Ovary (tissue), 7 donors: ENCODE measurements at regions not wholly inside any gene's neighbourhood (a gene's known extent, or its start where the extent isn't known, plus 50 kb on each side); places are given as distances from the start of the nearest gene placed in this dataset.

Source experiments
- DNase-seq, 5 donors: peaks; one replicate each; pipeline ENCODE4 v3.0.0-alpha.2; 2019 to 2020
- H3K27ac ChIP-seq, 2 donors: fragments of 200-600 bp; one replicate each; pipeline versions ENCODE4 v1.5.1 to v1.8.0; 2019 to 2022
- H3K27me3 ChIP-seq: fragments of 200-600 bp; one replicate; pipeline ENCODE4 v1.8.0; 2022
- H3K36me3 ChIP-seq: fragments of 200-600 bp; sonication (generic); one replicate; pipeline ENCODE4 v1.5.1; 2019
- H3K4me1 ChIP-seq: one replicate; pipeline ENCODE4 v1.8.1; 2013; ENCODE audit warnings: mild to moderate bottlenecking, moderate library complexity; ENCODE audit not compliant: insufficient read depth
- H3K4me3 ChIP-seq: fragments of 200-600 bp; sonication (generic); one replicate; pipeline ENCODE4 v1.5.1; 2017
- H3K9me3 ChIP-seq, 2 donors: fragments of 200-600 bp in 1 of 2; sonication (generic) in 1 of 2; one replicate each; pipeline versions ENCODE4 v1.5.1 to v1.8.1; 2013 to 2019; ENCODE audit warnings: mild to moderate bottlenecking in 1 of 2, moderate library complexity in 1 of 2
- EP300 ChIP-seq: sonication (generic); formaldehyde crosslinking; IDR thresholded peaks from one replicate; pipeline ENCODE4 v1.6.1; 2017; ENCODE audit warnings: antibody characterized with exemption
- POLR2A ChIP-seq: fragments of 450-650 bp; IDR thresholded peaks from one replicate; pipeline ENCODE4 v1.6.1; 2017; ENCODE audit warnings: antibody characterized with exemption, mild to moderate bottlenecking, moderate library complexity
- WGBS, 3 donors: extraction: QIAGEN DNeasy Blood & Tissue Kit in 1 of 3; methylation state at CpG; one replicate each; pipeline versions ENCODE4 v1.1.5 to v1.1.7; 2013 to 2017; 5-methylcytosine and 5-hydroxymethylcytosine counted together
- intact Hi-C, 4 donors: fragments of 100-400 bp; cut with DNase I; formaldehyde crosslinking; loops; one replicate each; pipeline versions ENCODE4 v1.11.0 to v1.15.1; 2022 to 2023
- TF ChIP-seq, protein P1 (sequence below), 3 donors: fragments of 450-650 bp in 2 of 3; fragments of 200-600 bp in 1 of 3; IDR thresholded peaks; one replicate each; pipeline versions ENCODE4 v1.5.1 to v1.8.0; 2016 to 2022; ENCODE audit warnings: antibody characterized with exemption in 3 of 3, mild to moderate bottlenecking in 1 of 3
- donor health status: DM: no; HTN: no; CAD: no; lungs with moderate emphysema.
- donor health status: DM: no; HTN: no; CAD: no.
- donor health status: Bipolar disorder and iron deficiency.
- donor health status: DM: no; HTN: no; CAD: no.
- donor health status: DM: yes; HTN: yes; CAD: no.

DNA sequence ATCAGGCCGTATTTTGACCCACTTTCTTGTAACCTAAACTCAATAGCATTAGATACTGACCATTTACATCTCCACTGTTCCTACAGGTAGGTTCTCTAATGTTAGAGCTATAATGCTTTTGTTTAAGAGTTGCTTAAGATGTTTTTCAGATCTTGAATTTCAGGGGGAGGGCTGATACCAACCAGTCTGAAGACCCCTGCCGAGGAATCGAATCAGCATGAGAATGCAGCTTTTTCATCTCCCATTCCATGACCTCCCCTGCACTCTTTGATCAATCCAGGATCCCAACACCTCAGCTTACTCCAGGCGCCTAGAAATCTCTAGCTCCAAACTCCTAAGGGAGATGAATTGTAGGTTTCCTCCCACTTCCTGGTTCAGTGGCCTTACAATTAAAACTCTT lies 120.5 kb upstream of the MC4R start:
- 50 to 56% (median 55%) methylated on average over 4 of the region's 4 CpGs for WGBS, 3 donors

DNA sequence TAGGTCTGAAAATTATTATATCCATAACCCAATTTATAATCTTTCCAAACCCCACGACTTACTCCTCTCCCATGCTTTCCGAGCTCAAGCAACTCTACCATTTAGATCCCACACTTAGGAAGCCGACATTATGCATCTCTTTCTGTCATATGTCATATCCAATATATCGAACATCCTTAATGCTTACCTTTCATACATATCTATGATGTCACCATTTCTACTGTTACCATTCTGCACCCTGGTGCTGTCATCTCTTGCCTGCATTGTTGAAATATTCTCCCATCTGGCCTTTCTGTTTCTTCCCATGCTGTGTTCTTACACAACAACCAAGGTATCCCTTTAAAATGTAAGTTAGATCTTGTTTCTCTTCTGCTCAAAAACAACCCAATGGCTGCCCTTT lies 127.1 kb upstream of the MC4R start:
- Histone ChIP-seq H3K27ac (no peak overlapping the region), H3K36me3 (no peaks in the 10 kb centered on the region), H3K9me3 (no peaks in the 10 kb centered on the region), H3K4me3 (no peak overlapping the region), H3K27me3 (no peaks in the 10 kb centered on the region), H3K4me1 (no peaks in the 10 kb centered on the region)
- TF ChIP-seq, protein P1, sequence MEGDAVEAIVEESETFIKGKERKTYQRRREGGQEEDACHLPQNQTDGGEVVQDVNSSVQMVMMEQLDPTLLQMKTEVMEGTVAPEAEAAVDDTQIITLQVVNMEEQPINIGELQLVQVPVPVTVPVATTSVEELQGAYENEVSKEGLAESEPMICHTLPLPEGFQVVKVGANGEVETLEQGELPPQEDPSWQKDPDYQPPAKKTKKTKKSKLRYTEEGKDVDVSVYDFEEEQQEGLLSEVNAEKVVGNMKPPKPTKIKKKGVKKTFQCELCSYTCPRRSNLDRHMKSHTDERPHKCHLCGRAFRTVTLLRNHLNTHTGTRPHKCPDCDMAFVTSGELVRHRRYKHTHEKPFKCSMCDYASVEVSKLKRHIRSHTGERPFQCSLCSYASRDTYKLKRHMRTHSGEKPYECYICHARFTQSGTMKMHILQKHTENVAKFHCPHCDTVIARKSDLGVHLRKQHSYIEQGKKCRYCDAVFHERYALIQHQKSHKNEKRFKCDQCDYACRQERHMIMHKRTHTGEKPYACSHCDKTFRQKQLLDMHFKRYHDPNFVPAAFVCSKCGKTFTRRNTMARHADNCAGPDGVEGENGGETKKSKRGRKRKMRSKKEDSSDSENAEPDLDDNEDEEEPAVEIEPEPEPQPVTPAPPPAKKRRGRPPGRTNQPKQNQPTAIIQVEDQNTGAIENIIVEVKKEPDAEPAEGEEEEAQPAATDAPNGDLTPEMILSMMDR (IDR thresholded peaks at IDR 0.05) = no peak
- TF ChIP-seq EP300 = no peak
- TF ChIP-seq POLR2A = no peak
- intact Hi-C loops = no loop called here
- 91 to 95% (median 93%) methylated on average over 4 of the region's 4 CpGs for WGBS, 3 donors
- no peak for DNase-seq

More for the DNA sequence above, 120.5 kb upstream of the MC4R start:
- intact Hi-C loops = no loop called here
- H3K27me3 ChIP-seq = no peaks in the 10 kb centered on the region
- no peaks in the 10 kb centered on the region for H3K9me3 ChIP-seq
- H3K4me1 ChIP-seq = no peaks in the 10 kb centered on the region
- no peak for TF ChIP-seq POLR2A
- no peak for TF ChIP-seq EP300
- TF ChIP-seq, protein P1 (IDR thresholded peaks at IDR 0.05) = no peak
- DNase-seq = no peak
- no peak overlapping the region for H3K27ac ChIP-seq
- H3K36me3 ChIP-seq = no peaks in the 10 kb centered on the region
- no peak overlapping the region for H3K4me3 ChIP-seq

DNA sequence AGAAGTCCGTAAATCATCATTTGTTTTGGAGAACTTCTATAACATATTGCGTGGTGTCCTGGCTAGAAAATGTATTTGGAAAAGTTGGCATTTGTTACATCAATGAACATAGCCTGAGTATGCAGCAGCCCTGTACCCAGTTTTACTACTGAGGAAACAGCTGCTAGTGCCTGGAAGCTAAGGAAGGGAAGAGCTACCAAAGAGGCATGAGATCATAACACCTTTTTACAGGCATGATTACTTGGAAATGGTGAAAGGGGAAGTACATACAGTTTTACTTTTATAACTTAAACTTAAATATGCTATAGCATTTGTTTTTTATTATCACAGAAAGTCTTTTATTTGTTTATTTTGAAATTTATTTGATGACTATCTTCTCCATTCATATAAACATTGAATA lies 128.4 kb upstream of the MC4R start:
- no peak overlapping the region for H3K27ac ChIP-seq
- 65 to 85% (median 76%) methylated on average over 2 of the region's 2 CpGs for WGBS, 3 donors
- intact Hi-C loops = no loop called here

DNA sequence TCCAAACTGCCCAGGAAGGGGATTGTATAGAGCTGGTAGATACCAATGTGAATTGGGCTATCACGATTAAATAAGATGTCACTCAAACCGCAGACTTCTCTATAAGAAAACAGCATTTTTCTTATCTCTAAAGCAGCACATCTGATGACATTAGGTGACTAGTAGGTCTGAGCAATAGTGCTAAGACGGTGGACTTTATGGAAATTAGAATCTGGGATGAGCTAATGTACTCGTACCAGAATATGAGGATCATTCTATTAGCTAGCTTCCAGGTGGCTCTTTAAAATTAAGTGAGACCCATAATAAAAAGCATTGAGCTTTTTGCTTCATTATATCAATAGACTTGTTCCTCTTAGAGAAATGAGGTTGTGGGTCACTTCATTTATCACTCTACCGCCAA lies 130.0 kb upstream of the MC4R start:
- 80 to 84% (median 83%) methylated on average over 5 of the region's 5 CpGs for WGBS, 3 donors

More for the DNA sequence above, 128.4 kb upstream of the MC4R start:
- no peaks in the 10 kb centered on the region for H3K27me3 ChIP-seq
- no peak for TF ChIP-seq EP300
- H3K36me3 ChIP-seq = no peaks in the 10 kb centered on the region
- no peak for DNase-seq
- H3K9me3 ChIP-seq = no peaks in the 10 kb centered on the region
- no peaks in the 10 kb centered on the region for H3K4me1 ChIP-seq
- H3K4me3 ChIP-seq = no peak overlapping the region

DNA sequence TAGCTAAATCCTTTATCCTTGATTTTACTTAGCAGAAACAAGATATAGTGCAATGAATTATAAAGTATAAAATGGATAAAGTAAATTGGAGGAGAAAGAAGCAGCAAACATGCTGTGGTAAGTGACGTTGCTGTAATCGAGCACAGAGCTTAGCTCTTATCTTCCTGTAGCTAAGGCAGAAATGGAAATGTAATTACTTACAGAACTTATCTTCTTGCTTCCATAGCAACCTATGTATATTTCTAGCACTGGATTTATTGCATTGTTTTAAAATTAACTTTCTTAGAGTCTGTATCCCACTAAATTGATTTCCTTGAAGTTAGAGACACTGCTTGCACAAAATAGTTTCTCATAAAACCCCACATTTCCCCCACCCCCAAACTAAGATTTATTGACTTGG lies 130.6 kb upstream of the MC4R start:
- TF ChIP-seq, protein P1 (IDR thresholded peaks at IDR 0.05) = no peak
- TF ChIP-seq EP300 = no peak
- TF ChIP-seq POLR2A = no peak
- no peaks in the 10 kb centered on the region for H3K9me3 ChIP-seq
- WGBS, 3 donors = 24 to 35% (median 25%) methylated on average over 2 of the region's 2 CpGs

More for the DNA sequence above, 130.0 kb upstream of the MC4R start:
- no peak for TF ChIP-seq EP300
- TF ChIP-seq POLR2A = no peak
- TF ChIP-seq, protein P1 (IDR thresholded peaks at IDR 0.05) = no peak
- H3K27ac ChIP-seq = no peak overlapping the region
- H3K9me3 ChIP-seq = no peaks in the 10 kb centered on the region
- no peak overlapping the region for H3K4me3 ChIP-seq
- intact Hi-C loops = no loop called here
- no peaks in the 10 kb centered on the region for H3K27me3 ChIP-seq
- no peak for DNase-seq
- H3K36me3 ChIP-seq = no peaks in the 10 kb centered on the region
- no peaks in the 10 kb centered on the region for H3K4me1 ChIP-seq

More for the DNA sequence above, 130.6 kb upstream of the MC4R start:
- no peak overlapping the region for H3K27ac ChIP-seq
- no peak overlapping the region for H3K4me3 ChIP-seq
- intact Hi-C loops = no loop called here
- no peaks in the 10 kb centered on the region for H3K27me3 ChIP-seq
- no peaks in the 10 kb centered on the region for H3K36me3 ChIP-seq
- DNase-seq = no peak
- no peaks in the 10 kb centered on the region for H3K4me1 ChIP-seq
